Erythroblast (primary cell): ENCODE measurements at regions not wholly inside any gene's neighbourhood (a gene's known extent, or its start where the extent isn't known, plus 50 kb on each side); places are given as distances from the start of the nearest gene placed in this dataset.

Source experiments
- GATA1 ChIP-seq: IDR thresholded peaks from 2 replicates; pipeline ENCODE4 v1.6.1; 2011; ENCODE audit warnings: low read depth, mild to moderate bottlenecking, control low read depth, low read length, moderate library complexity
- POLR2A ChIP-seq: IDR thresholded peaks from 2 replicates; pipeline ENCODE4 v1.6.1; 2011; ENCODE audit warnings: mild to moderate bottlenecking, low read length

GRCh38 chr17:69851736-69852135 lies 223.3 kb upstream of the KCNJ16 start:
- TF ChIP-seq POLR2A (no peak), GATA1 (no peak)
